Astrocyte of the hippocampus (primary cell): ENCODE measurements at regions not wholly inside any gene's neighbourhood (a gene's known extent, or its start where the extent isn't known, plus 50 kb on each side); places are given as distances from the start of the nearest gene placed in this dataset.
"Not testable (repeated sequence)": the region's sequence is repeated elsewhere in the genome, so short reads cannot be mapped to it uniquely, and the experiment has no call there.

ENCODE experiments used
- DNase-seq: peaks from one replicate; pipeline ENCODE4 v3.0.0; 2011; ENCODE audit warnings: low read depth, low spot score

DNA sequence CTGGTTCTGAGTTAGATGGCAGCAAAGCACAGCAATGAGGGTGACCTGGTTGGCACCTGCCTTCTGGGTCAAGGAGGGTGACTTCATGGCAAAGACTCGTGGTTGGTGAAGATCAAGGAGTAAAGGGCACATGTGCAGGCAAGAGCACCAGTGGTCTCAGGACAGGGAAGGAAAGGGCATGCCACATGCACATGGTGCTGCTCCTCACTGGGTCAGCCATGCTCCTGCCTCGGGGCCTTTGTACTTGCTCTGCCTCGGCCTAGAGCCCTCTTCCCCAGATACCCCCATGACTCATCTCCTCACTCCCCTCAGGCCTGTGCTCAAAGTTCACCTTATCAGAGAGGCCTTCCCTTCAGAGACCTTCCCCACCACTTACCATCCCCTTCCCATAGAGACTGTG, 106.7 kb upstream of the KDM7A start:
- DNase-seq = no peak

DNA sequence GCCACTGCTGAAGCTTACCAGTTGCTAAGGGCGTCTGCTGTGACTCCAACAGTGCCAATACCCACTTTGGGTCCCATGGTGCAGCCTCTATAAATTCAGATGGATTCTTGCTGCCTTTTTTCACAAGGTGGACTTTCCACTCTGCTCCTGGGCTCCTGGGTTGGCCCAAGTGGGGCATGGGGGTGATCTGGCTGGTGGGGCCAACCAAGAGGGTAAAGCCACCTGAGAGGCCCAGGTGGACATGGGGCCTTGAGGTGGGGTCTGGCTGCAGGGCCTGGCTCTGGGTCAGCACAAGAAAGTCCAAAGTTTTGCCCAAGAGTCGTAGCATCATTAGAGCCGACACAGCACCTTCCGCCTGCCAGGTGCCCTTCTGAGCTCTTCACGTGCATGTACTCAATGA, 105.2 kb upstream of the KDM7A start:
- DNase-seq = no peak

DNA sequence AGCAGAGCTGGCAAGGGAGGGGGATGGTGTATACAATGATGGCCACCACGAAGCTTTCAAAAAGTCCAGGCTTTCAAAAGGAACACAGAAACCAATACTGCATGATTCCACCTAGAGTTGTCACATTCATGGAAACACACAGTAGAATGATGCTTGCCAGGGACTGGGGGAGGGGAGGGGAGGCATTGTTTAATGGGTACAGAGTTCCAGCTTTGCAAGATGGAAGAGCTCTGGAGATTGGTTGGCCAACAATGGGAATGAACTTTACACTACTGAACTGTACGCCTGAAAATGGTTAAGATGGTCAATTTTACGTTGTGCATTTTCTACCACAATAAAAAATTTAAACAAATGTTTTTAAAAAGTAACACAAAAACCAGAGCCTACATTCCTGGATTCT, 104.5 kb upstream of the KDM7A start:
- no peak for DNase-seq

GRCh38 chr7:140276001-140276400, 99.2 kb upstream of the KDM7A start:
- DNase-seq = no peak

GRCh38 chr7:140275069-140275965, 98.5 kb upstream of the KDM7A start:
- peak; percentile 23 for DNase-seq

GRCh38 chr7:140273417-140273816, 96.6 kb upstream of the KDM7A start:
- DNase-seq = no peak

GRCh38 chr7:140271643-140271968, 94.8 kb upstream of the KDM7A start:
- not testable (repeated sequence) for DNase-seq

DNA sequence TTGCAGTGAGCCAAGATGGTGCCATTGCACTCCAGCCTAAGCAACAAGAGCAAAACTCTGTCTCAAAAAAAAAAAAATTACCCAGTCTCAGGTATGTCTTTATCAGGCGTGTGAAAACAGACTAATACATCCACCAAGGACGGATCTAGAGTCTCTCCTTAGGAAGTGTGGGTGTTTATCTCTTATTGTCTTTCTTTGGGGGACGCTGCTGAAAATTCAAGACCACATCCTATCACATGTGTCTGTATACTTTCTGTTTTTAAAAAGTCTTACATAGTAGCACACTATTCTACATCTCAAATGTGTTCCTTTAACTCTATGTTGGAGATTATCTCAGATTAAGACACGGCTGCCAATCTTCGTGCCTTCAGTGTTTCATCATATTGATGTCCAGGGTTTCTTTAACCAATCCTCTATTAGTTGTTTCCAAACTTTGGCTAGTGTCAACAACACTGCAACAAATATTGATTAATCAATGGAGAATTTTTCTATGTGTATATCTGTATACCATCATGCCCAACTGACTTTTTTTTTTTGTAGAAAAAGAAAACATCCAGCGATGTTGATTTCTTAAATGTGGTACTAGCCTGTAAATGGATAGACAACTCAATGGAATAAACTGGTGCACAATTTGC, 92.3 kb upstream of the KDM7A start:
- no peak for DNase-seq

GRCh38 chr7:140267381-140268226, 90.8 kb upstream of the KDM7A start:
- no peak for DNase-seq

GRCh38 chr7:140263277-140263676, 86.5 kb upstream of the KDM7A start:
- DNase-seq = no peak

DNA sequence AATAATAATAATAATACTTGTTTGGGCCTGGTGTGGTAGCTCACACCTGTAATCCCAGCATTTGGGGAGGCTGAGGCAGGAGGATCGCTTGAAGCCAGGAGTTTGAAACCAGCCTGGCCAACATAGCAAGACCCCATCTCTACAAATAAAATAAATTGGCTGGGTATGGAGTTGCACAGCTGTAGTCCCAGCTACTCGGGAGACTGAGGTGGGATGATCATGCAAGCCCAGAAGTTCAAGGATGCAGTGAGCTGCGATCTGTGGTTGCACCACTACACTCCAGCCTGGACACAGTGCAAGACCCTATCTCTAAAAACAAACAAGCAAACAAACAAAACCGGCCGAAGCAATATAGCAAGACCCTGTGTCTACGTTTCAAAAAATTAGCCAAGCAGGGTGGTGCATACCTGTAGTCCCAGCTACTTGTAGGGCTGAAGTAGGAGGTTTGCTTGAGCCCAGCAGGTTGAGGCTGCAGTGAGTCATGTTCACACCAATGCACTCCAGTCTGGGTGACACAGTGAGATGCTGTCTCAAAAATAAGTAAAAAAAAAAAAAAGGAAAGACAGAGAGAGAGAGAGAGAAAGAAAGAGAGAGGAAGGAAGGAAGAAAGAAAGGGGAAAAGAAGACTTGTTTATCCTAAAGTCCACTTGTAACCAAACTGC, 85.6 kb upstream of the KDM7A start:
- DNase-seq = no peak

- peak; percentile 11 for DNase-seq
Observed at GRCh38 chr7:140261522-140261921, 84.7 kb upstream of the KDM7A start.

DNA sequence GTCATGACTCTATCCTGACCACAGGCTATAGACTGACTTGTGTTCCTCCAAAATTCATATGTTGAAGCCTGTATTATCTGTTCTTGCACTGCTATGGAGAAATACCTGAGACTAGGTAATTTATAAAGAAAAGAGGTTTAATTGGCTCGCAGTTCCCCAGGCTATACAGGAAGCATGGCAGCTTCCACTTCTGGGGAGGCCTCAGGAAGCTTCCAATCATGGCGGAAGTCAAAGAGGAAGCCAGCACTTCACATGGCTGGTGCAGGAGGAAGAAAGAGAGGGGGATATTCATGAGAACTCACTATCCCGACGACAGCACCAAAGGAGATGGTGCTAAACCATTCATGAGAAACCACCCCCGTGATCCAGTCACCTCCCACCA, 84.3 kb upstream of the KDM7A start:
- no peak for DNase-seq

DNA sequence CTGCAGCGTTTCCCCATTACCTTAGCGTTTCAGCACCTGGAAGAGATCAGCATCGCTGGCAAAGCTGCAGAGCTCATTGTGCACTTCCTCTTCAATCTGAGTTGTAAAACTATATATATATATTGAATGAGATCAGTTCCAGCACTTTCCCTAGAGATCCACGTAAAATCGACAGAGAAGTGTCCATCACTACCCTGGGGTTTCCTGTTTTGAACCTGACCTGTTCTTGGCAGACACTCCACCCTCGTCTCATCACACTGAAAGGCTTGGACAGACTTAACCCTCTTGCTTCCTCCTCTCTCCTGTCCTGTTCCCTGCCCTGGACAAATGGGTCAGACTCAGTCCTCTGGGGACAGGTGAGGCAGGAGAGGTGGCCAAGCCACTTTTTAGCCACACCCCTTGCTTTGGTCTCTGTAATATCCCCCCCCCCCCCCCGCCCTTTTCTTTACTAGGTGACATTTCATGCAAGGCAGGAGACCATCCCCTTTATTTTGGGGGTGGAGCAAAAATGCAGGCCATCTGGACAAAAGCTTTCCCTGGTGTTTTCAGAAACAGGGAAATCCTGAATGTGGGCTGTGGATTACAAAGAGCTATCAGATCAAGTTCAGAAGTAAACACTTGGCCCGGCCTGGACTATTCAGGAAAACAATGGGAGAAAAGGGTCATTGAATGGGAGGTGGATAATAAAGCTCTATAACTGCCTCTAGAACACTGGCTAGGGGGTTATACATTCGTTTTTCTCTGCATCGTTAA, 83.7 kb upstream of the KDM7A start:
- DNase-seq = no peak

DNA sequence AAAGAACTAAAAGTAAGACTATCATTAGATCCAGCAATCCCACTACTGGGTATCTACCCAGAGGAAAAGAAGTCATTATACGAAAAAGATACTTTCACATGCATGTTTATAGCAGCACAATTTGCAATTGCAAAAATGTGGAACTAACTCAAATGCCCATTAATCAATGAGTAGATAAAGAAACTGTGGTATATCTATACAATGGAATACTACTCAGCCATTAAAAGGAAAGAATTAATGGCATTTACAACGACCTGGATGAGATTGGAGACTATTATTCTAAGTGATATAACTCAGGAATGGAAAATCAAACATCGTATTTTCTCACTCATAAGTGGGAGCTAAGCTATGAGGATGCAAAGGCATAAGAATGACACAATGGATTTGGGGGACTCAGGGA, 80.5 kb upstream of the KDM7A start:
- DNase-seq = not testable (repeated sequence)

DNA sequence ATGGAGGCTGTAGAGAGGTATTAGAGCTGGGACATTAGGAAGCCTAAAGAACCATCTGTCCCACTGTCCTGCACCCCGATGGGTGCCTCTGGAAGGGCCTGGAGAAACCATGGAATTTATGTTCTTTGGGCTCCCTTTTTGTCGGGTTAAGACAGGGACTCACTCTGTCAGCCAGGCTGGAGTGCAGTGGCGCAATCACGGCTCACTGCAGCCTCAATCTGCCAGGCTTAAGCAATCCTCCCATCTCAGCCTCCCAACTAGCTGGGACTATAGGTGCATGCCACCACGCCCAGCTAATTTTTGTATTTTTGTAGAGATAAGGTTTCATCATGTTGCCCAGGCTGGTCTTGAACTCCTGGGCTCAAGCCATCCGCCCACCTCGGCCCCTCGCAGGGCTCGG, 78.2 kb upstream of the KDM7A start:
- DNase-seq = not testable (repeated sequence)

- no peak for DNase-seq
Observed at GRCh38 chr7:140249036-140249806, 72.4 kb upstream of the KDM7A start.

DNA sequence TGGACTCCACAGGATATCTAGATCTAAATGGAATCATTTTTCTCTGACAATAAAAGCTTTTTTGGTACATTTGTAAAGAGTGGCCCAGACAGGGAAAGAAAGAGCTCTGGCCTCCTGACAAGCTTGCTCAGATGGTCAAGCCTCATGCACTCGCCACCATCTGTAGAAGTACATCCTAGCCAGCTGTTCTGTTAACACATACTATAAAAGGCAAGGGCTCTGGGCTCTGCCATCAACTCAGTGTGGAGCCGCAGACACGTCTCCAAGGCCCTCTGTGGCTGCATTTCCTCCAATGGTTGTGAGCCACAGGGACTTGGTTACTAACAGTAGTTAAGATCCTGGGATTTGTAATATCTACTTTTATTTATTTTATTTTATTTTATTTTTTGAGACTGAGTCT, 70.8 kb upstream of the KDM7A start:
- DNase-seq = no peak

DNA sequence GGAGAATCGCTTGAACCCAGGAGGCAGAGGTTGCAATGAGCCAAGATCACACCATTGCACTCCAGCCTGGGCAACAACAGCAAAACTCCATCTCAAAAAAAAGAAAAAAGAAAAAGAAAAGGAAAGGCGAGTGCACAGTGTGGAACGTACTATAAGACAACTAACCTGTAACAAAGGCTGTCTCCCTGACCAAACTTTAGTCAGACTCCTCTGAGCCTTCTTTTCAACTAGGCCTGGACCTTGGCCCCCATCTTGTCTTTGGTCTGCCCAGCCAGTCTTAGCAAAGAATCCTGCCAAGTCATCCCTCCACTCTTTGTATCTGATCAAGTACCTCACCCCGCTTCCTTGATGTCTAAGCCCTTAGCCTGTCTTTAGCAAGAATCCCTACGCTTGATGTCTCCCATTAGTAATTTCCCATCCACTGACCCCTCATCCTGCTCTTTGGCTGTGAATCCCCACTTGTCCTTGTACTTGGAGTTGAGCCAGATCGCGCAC, 68.9 kb upstream of the KDM7A start:
- no peak for DNase-seq
